HEK293 (cell line): ENCODE measurements at regions not wholly inside any gene's neighbourhood (a gene's known extent, or its start where the extent isn't known, plus 50 kb on each side); places are given as distances from the start of the nearest gene placed in this dataset.

Source experiments
- CTCF ChIA-PET: fragments of 350-600 bp; formaldehyde crosslinking; extraction: SDS; loops from one replicate; lab custom pipeline; 2021; ENCODE audit warnings: antibody characterized with exemption; lab: Yijun Ruan, JAX
- POLR2A ChIA-PET: fragments of 300-600 bp; formaldehyde crosslinking; extraction: SDS; loops from one replicate; lab custom pipeline; 2020; ENCODE audit warnings: antibody characterized with exemption, inconsistent platforms; lab: Yijun Ruan, JAX
- H3K27ac ChIP-seq: fragments of 200-500 bp; sonication (Bioruptor generic); 2 replicates; pipeline ENCODE4 v1.5.1; 2014; ENCODE audit warnings: low read depth, low read length, control low read depth, inconsistent platforms; ENCODE audit errors: extremely low read depth
- H3K36me3 ChIP-seq, 2 experiments: fragments of 200-500 bp in 1 of 2; sonication (Bioruptor generic) in 1 of 2; 1 replicate in 1 of 2; 2 replicates in 1 of 2; pipeline ENCODE4 v1.5.1; 2014 to 2017; ENCODE audit warnings: inconsistent platforms in 2 of 2, low read length in 2 of 2; ENCODE audit not compliant: control insufficient read depth in 2 of 2, insufficient read depth in 1 of 2
- H3K4me1 ChIP-seq: fragments of 200-500 bp; sonication (Bioruptor generic); 2 replicates; pipeline ENCODE4 v1.5.1; 2014; ENCODE audit warnings: mild to moderate bottlenecking, low read length, inconsistent platforms; ENCODE audit not compliant: control insufficient read depth, insufficient read depth
- H3K4me3 ChIP-seq: 2 replicates; pipeline ENCODE4 v1.5.1; 2011; ENCODE audit warnings: low read depth, mild to moderate bottlenecking, control low read depth, low read length, moderate library complexity
- H3K9me3 ChIP-seq: fragments of 200-500 bp; sonication (Bioruptor generic); 2 replicates; pipeline ENCODE4 v1.5.1; 2014; ENCODE audit warnings: low read depth, low read length, inconsistent platforms; ENCODE audit not compliant: control insufficient read depth, insufficient read depth
- GFI1B ChIP-seq: fragments of 450-650 bp; formaldehyde crosslinking; IDR thresholded peaks from 2 replicates; pipeline ENCODE4 v1.5.1; 2016; ENCODE audit warnings: missing biosample characterization, missing genetic modification characterization
- GLIS2 ChIP-seq: fragments of 450-650 bp; formaldehyde crosslinking; IDR thresholded peaks from 2 replicates; pipeline ENCODE4 v1.5.1; 2016; ENCODE audit warnings: missing biosample characterization, missing genetic modification characterization
- KLF1 ChIP-seq: fragments of 450-650 bp; formaldehyde crosslinking; IDR thresholded peaks from 2 replicates; pipeline ENCODE4 v1.5.1; 2016; ENCODE audit warnings: missing biosample characterization, missing genetic modification characterization
- KLF8 ChIP-seq: fragments of 450-650 bp; formaldehyde crosslinking; IDR thresholded peaks from 2 replicates; pipeline ENCODE4 v1.5.1; 2016; ENCODE audit warnings: missing biosample characterization, missing genetic modification characterization
- PRDM1 ChIP-seq: fragments of 450-650 bp; formaldehyde crosslinking; IDR thresholded peaks from 2 replicates; pipeline ENCODE4; 2016; ENCODE audit warnings: missing biosample characterization, missing genetic modification characterization
- PRDM10 ChIP-seq: fragments of 450-650 bp; formaldehyde crosslinking; IDR thresholded peaks from 2 replicates; pipeline ENCODE4 v1.5.1; 2016; ENCODE audit warnings: missing biosample characterization, missing genetic modification characterization
- SP3 ChIP-seq: fragments of 450-650 bp; formaldehyde crosslinking; IDR thresholded peaks from 2 replicates; pipeline ENCODE4 v1.5.1; 2016; ENCODE audit warnings: missing biosample characterization, missing genetic modification characterization
- ZBTB10 ChIP-seq: fragments of 450-650 bp; formaldehyde crosslinking; IDR thresholded peaks from 2 replicates; pipeline ENCODE4 v1.5.1; 2016; ENCODE audit warnings: missing biosample characterization, missing genetic modification characterization
- ZNF10 ChIP-seq: fragments of 450-650 bp; formaldehyde crosslinking; IDR thresholded peaks from 2 replicates; pipeline ENCODE4 v1.5.1; 2017; ENCODE audit warnings: missing biosample characterization, missing genetic modification characterization
- ZNF132 ChIP-seq: fragments of 450-650 bp; formaldehyde crosslinking; IDR thresholded peaks from 2 replicates; pipeline ENCODE4 v1.5.1; 2017; ENCODE audit warnings: missing biosample characterization, missing genetic modification characterization, borderline replicate concordance
- ZNF148 ChIP-seq: fragments of 450-650 bp; formaldehyde crosslinking; IDR thresholded peaks from 2 replicates; pipeline ENCODE4 v1.5.0; 2017; ENCODE audit warnings: missing biosample characterization, missing genetic modification characterization, borderline replicate concordance
- ZNF223 ChIP-seq: fragments of 450-650 bp; formaldehyde crosslinking; IDR thresholded peaks from 2 replicates; pipeline ENCODE4 v1.5.1; 2016; ENCODE audit warnings: missing biosample characterization, missing genetic modification characterization
- ZNF24 ChIP-seq: fragments of 450-650 bp; formaldehyde crosslinking; IDR thresholded peaks from 2 replicates; pipeline ENCODE4 v1.5.1; 2016; ENCODE audit warnings: missing biosample characterization, missing genetic modification characterization
- ZNF302 ChIP-seq: fragments of 450-650 bp; formaldehyde crosslinking; IDR thresholded peaks from 2 replicates; pipeline ENCODE4 v1.5.1; 2016; ENCODE audit warnings: missing biosample characterization, missing genetic modification characterization, low read depth
- ZNF514 ChIP-seq: fragments of 450-650 bp; formaldehyde crosslinking; IDR thresholded peaks from 2 replicates; pipeline ENCODE4 v1.5.1; 2016; ENCODE audit warnings: missing biosample characterization, missing genetic modification characterization
- ZNF560 ChIP-seq: fragments of 450-650 bp; formaldehyde crosslinking; IDR thresholded peaks from 2 replicates; pipeline ENCODE4 v1.5.1; 2017; ENCODE audit warnings: missing biosample characterization, missing genetic modification characterization, borderline replicate concordance
- ZNF747 ChIP-seq: fragments of 450-650 bp; formaldehyde crosslinking; IDR thresholded peaks from 2 replicates; pipeline ENCODE4 v1.5.1; 2016; ENCODE audit warnings: missing biosample characterization, missing genetic modification characterization
- ZNF837 ChIP-seq: fragments of 450-650 bp; formaldehyde crosslinking; IDR thresholded peaks from 2 replicates; pipeline ENCODE4 v1.5.1; 2016; ENCODE audit warnings: missing biosample characterization, missing genetic modification characterization
- TF ChIP-seq, protein P1 (sequence below): fragments of 450-650 bp; formaldehyde crosslinking; optimal IDR thresholded peaks from 2 replicates; pipeline ENCODE3; 2016; ENCODE audit warnings: missing biosample characterization, mild to moderate bottlenecking, missing genetic modification characterization
- TF ChIP-seq, protein P2 (sequence below): fragments of 450-650 bp; formaldehyde crosslinking; IDR thresholded peaks from 2 replicates; pipeline ENCODE4 v1.5.1; 2016; ENCODE audit warnings: missing biosample characterization, missing genetic modification characterization

DNA sequence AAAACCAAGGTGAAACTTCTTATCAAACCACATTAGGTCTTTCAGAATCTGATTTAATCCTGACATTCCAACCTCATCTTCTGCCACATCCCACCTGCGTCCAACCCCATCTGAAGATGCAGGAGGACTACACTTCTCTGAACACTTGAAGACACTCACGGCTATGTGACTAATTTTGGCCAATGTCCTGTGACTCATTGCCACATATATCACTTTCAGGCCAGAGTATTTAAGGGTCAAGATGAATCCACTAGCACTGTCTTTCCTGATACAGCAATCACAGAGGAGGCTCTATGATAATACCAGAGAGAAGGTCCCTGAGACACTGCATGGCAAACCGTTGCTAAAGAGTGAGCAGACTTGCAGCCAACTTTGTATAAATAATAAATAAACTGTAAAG lies 323.4 kb downstream of the NR2F1-AS1 start (continued):
- TF ChIP-seq ZNF302 (tag by site-specific recombination) (no peak), PRDM1 (tag by site-specific recombination) (no peak)
- TF ChIP-seq, protein P1, sequence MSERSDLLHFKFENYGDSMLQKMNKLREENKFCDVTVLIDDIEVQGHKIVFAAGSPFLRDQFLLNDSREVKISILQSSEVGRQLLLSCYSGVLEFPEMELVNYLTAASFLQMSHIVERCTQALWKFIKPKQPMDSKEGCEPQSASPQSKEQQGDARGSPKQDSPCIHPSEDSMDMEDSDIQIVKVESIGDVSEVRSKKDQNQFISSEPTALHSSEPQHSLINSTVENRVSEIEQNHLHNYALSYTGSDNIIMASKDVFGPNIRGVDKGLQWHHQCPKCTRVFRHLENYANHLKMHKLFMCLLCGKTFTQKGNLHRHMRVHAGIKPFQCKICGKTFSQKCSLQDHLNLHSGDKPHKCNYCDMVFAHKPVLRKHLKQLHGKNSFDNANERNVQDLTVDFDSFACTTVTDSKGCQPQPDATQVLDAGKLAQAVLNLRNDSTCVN (tag by site-specific recombination): no peak

DNA sequence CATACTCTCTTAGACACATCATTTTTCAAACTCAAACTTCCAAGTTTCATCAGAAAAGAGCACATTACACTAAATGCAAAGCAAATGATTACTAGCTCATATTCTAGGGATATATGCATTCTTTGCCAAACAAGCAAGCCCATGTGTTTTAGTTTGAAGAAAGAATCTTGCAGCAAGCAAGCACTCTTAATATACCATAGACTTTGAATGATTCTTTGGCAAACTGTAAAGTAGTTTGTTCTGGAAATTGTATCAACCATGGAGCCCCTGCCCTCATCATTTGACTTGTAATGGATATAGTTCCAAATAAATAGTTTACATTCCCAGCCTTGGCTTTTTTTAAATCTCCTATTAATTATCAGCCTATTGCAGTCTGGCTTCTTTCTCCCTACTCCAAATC lies 325.2 kb downstream of the NR2F1-AS1 start:
- Histone ChIP-seq H3K4me1 (no peaks in the 10 kb centered on the region), H3K4me3 (no peak overlapping the region), H3K9me3 (no peaks in the 10 kb centered on the region), H3K27ac (no peak overlapping the region), H3K36me3 (no peaks in the 10 kb centered on the region)
- ChIA-PET CTCF (no interaction called here), POLR2A (no interaction called here)
- no peak for TF ChIP-seq ZNF24 (tag by site-specific recombination)
- TF ChIP-seq ZNF514: no peak
- no peak for TF ChIP-seq ZNF560 (tag by site-specific recombination)
- TF ChIP-seq, protein P2, sequence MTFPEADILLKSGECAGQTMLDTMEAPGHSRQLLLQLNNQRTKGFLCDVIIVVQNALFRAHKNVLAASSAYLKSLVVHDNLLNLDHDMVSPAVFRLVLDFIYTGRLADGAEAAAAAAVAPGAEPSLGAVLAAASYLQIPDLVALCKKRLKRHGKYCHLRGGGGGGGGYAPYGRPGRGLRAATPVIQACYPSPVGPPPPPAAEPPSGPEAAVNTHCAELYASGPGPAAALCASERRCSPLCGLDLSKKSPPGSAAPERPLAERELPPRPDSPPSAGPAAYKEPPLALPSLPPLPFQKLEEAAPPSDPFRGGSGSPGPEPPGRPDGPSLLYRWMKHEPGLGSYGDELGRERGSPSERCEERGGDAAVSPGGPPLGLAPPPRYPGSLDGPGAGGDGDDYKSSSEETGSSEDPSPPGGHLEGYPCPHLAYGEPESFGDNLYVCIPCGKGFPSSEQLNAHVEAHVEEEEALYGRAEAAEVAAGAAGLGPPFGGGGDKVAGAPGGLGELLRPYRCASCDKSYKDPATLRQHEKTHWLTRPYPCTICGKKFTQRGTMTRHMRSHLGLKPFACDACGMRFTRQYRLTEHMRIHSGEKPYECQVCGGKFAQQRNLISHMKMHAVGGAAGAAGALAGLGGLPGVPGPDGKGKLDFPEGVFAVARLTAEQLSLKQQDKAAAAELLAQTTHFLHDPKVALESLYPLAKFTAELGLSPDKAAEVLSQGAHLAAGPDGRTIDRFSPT (tag by site-specific recombination): no peak
- TF ChIP-seq ZNF148 (tag by site-specific recombination): no peak
- no peak for TF ChIP-seq ZNF837
- no peak for TF ChIP-seq KLF8 (tag by site-specific recombination)
- TF ChIP-seq KLF1 (tag by site-specific recombination): no peak
- no peak for TF ChIP-seq ZNF223 (tag by site-specific recombination)

- Histone ChIP-seq H3K4me3 (no peak overlapping the region), H3K36me3 (no peaks in the 10 kb centered on the region), H3K9me3 (no peaks in the 10 kb centered on the region), H3K27ac (no peak overlapping the region), H3K4me1 (peaks cover 9% of the 10 kb centered on the region)
- CTCF ChIA-PET: no interaction called here
- POLR2A ChIA-PET: no interaction called here
- no peak for TF ChIP-seq ZBTB10 (tag by site-specific recombination)
- TF ChIP-seq GLIS2 (tag by site-specific recombination): no peak
- no peak for TF ChIP-seq ZNF747 (tag by site-specific recombination)
- TF ChIP-seq ZNF302 (tag by site-specific recombination): no peak
- TF ChIP-seq ZNF132 (tag by site-specific recombination): no peak
- no peak for TF ChIP-seq ZNF10 (tag by site-specific recombination)
- no peak for TF ChIP-seq PRDM10 (tag by site-specific recombination)
- no peak for TF ChIP-seq SP3 (tag by site-specific recombination)
- TF ChIP-seq GFI1B (tag by site-specific recombination): no peak
These were observed 328.9 kb downstream of the NR2F1-AS1 start for GRCh38 chr5:93252165-93252564.
